PC-9 (cell line): ENCODE measurements at regions not wholly inside any gene's neighbourhood (a gene's known extent, or its start where the extent isn't known, plus 50 kb on each side); places are given as distances from the start of the nearest gene placed in this dataset.
"Not testable (repeated sequence)": the region's sequence is repeated elsewhere in the genome, so short reads cannot be mapped to it uniquely, and the experiment has no call there.

Experiments used
- BruUV-seq: library from RNA; stranded (reverse); fragments of 400-500 nt; replicated peaks from 2 replicates; lab custom pipeline; 2021; lab: Mats Ljungman, UMichigan
- CTCF ChIA-PET: fragments of 300-600 bp; sonication (Branson Sonifier 250); formaldehyde crosslinking; loops from one replicate; lab custom pipeline; 2022; ENCODE audit warnings: antibody characterized with exemption; lab: Charles Lee
- POLR2A ChIA-PET: fragments of 300-600 bp; sonication (Branson Sonifier 250); formaldehyde crosslinking; loops from one replicate; lab custom pipeline; 2022; ENCODE audit warnings: antibody characterized with exemption; ENCODE audit not compliant: unreplicated experiment; lab: Charles Lee
- DNase-seq, 2 experiments: peaks; one replicate each; pipeline versions ENCODE4 v3.0.0 to v3.0.0-alpha.2; 2015 to 2022; ENCODE audit warnings: mixed read lengths in 1 of 2
- H2AFZ ChIP-seq: fragments of 200-600 bp; sonication (generic); 2 replicates; pipeline ENCODE4 v1.8.1; 2017; ENCODE audit warnings: antibody characterized with exemption
- H3F3A ChIP-seq: fragments of 200-600 bp; sonication (generic); 2 replicates; pipeline ENCODE4 v1.8.1; 2017; ENCODE audit warnings: antibody characterized with exemption, mild to moderate bottlenecking, low read depth; ENCODE audit not compliant: insufficient read depth
- H3K27ac ChIP-seq: fragments of 200-600 bp; sonication (generic); 2 replicates; pipeline ENCODE4 v1.6.1; 2016; ENCODE audit warnings: mixed run types
- H3K27me3 ChIP-seq: fragments of 200-600 bp; sonication (generic); 2 replicates; pipeline ENCODE4 v1.6.1; 2016; ENCODE audit warnings: low read depth, mixed run types; ENCODE audit not compliant: insufficient read depth
- H3K36me3 ChIP-seq: fragments of 200-600 bp; sonication (generic); 2 replicates; pipeline ENCODE4 v1.6.1; 2016; ENCODE audit warnings: low read depth, mixed run types
- H3K4me1 ChIP-seq: fragments of 200-600 bp; sonication (generic); replicated peaks from 2 replicates; pipeline ENCODE4 v1.6.1; 2016; ENCODE audit warnings: mixed run types; ENCODE audit not compliant: insufficient read depth
- H3K4me2 ChIP-seq: fragments of 200-600 bp; sonication (generic); 2 replicates; pipeline ENCODE4 v1.6.1; 2017; ENCODE audit warnings: mixed run types
- H3K4me3 ChIP-seq: fragments of 200-600 bp; sonication (generic); 2 replicates; pipeline ENCODE4 v1.6.1; 2016; ENCODE audit warnings: mixed run types
- H3K79me2 ChIP-seq: fragments of 200-600 bp; sonication (generic); 2 replicates; pipeline ENCODE4 v1.6.1; 2017; ENCODE audit warnings: low read depth, mixed run types
- H3K9me2 ChIP-seq: fragments of 200-600 bp; sonication (generic); 2 replicates; pipeline ENCODE4 v1.8.1; 2017; ENCODE audit warnings: mild to moderate bottlenecking; ENCODE audit not compliant: insufficient read depth
- H3K9me3 ChIP-seq: fragments of 200-600 bp; sonication (generic); 2 replicates; pipeline ENCODE4 v1.8.1; 2016; ENCODE audit warnings: low read depth; ENCODE audit not compliant: insufficient read depth
- H4K20me1 ChIP-seq: fragments of 200-600 bp; sonication (generic); 2 replicates; pipeline ENCODE4 v1.8.1; 2017; ENCODE audit not compliant: insufficient read depth
- EZH2 ChIP-seq: fragments of 200-600 bp; sonication (generic); IDR thresholded peaks from 2 replicates; pipeline ENCODE4 v1.8.0; 2017; ENCODE audit warnings: antibody characterized with exemption, low read depth
- intact Hi-C: fragments of 100-400 bp; cut with micrococcal nuclease; formaldehyde crosslinking; loops from one replicate; pipeline ENCODE4 v1.10.0; 2022; ENCODE audit not compliant: unreplicated experiment
- TF ChIP-seq, protein P1 (sequence below): fragments of 200-600 bp; sonication (generic); conservative IDR thresholded peaks from 2 replicates; pipeline ENCODE4 v1.6.1; 2017; ENCODE audit warnings: mixed run types, antibody characterized with exemption, mild to moderate bottlenecking, moderate library complexity

DNA sequence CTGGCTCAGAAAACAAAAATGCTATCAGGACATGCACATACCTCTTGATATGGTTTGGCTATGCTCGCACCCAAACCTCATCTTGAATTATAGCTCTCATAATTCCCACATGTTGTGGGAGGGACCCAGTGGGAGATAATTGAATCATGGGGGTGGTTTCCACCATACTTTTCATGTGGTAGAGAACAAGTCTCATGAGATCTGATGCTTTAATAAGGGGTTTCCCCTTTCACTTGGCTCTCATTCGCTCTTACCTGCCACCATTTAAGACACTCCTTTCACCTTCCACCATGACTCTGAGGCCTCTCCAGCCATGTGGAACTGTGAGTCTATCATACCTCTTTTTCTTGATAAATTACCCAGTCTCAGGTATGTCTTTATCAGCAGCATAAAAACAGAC is 958.6 kb downstream of the TRAM1L1 start:
- Histone ChIP-seq H3K36me3 (no peaks in the 10 kb centered on the region), H3K4me2 (no peak overlapping the region), H3K79me2 (no peaks in the 10 kb centered on the region), H2AFZ (no peak overlapping the region), H3K9me2 (no peaks in the 10 kb centered on the region), H3K27ac (no peak overlapping the region), H3K27me3 (no peaks in the 10 kb centered on the region), H3F3A (no peaks in the 10 kb centered on the region), H4K20me1 (no peaks in the 10 kb centered on the region), H3K9me3 (no peaks in the 10 kb centered on the region), H3K4me3 (no peak overlapping the region), H3K4me1 (0 out of 2 replicates have a peak, but pooled peaks cover 7% of the 10 kb centered on the region)
- ChIA-PET CTCF (no interaction called here), POLR2A (no interaction called here)
- intact Hi-C loops: no loop called here
- DNase-seq: no peak
- BruUV-seq: no TSS peak
- no peak for TF ChIP-seq EZH2
- TF ChIP-seq, protein P1, sequence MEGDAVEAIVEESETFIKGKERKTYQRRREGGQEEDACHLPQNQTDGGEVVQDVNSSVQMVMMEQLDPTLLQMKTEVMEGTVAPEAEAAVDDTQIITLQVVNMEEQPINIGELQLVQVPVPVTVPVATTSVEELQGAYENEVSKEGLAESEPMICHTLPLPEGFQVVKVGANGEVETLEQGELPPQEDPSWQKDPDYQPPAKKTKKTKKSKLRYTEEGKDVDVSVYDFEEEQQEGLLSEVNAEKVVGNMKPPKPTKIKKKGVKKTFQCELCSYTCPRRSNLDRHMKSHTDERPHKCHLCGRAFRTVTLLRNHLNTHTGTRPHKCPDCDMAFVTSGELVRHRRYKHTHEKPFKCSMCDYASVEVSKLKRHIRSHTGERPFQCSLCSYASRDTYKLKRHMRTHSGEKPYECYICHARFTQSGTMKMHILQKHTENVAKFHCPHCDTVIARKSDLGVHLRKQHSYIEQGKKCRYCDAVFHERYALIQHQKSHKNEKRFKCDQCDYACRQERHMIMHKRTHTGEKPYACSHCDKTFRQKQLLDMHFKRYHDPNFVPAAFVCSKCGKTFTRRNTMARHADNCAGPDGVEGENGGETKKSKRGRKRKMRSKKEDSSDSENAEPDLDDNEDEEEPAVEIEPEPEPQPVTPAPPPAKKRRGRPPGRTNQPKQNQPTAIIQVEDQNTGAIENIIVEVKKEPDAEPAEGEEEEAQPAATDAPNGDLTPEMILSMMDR: no peak

DNA sequence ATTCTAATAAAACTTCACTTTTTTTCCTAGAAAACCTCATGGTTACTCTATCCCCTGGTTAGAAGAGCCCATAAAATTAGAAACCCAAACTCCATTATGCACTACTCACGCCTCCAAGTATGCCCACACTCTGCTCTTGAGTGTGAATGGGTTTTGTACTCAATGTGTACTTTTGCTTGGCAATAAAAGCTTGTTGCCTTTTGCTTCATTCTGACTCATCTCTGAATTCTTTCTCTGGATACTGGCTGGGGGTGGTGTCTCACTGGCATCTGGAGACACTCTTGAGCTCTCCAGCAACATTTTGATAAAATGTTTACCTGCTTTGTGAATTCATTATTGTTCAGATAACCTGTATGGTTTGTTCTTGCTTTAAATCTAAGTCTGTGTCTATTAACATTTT is 963.3 kb downstream of the TRAM1L1 start:
- no TSS peak for BruUV-seq
- no peak overlapping the region for H3K4me2 ChIP-seq
- intact Hi-C loops: loop anchor here (5.0 kb wide), 1 partner anchor 255 kb away; no protein-coding TSS in a partner anchor
- no peaks in the 10 kb centered on the region for H3K9me3 ChIP-seq
- no peaks in the 10 kb centered on the region for H3F3A ChIP-seq
- no peaks in the 10 kb centered on the region for H4K20me1 ChIP-seq
- no peak overlapping the region for H3K4me3 ChIP-seq
- no peaks in the 10 kb centered on the region for H3K9me2 ChIP-seq
- no peaks in the 10 kb centered on the region for H3K27me3 ChIP-seq
- peak in 1 of 2 experiments; percentile 34 for DNase-seq
- no peak for TF ChIP-seq EZH2
- H2AFZ ChIP-seq: no peak overlapping the region; the same call in 1 of the 2 replicates
- CTCF ChIA-PET: no interaction called here
- no peak overlapping the region for H3K27ac ChIP-seq
- H3K4me1 ChIP-seq: 0 out of 2 replicates have a peak, but pooled peaks cover 8% of the 10 kb centered on the region
- POLR2A ChIA-PET: no interaction called here
- H3K79me2 ChIP-seq: no peaks in the 10 kb centered on the region
- H3K36me3 ChIP-seq: no peaks in the 10 kb centered on the region

DNA sequence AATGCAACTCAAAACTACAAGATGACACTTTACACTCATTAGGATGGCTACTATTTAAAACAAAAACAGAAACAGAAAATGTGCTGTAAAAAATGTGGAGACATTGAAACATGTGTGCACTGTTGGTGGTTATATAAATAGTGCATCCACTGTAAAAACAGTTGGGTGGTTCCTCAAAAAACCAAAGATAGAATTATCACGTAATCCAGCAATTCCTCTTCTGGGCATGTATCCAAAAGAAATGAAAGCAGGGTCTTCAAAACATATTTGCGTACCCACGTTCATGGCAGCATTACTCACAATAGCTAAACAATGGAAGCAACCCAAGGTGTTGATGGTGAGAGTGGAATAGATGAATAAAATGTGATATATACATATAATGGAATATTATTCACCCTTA is 967.2 kb downstream of the TRAM1L1 start:
- H2AFZ ChIP-seq: no peak overlapping the region
- intact Hi-C loops: no loop called here

DNA sequence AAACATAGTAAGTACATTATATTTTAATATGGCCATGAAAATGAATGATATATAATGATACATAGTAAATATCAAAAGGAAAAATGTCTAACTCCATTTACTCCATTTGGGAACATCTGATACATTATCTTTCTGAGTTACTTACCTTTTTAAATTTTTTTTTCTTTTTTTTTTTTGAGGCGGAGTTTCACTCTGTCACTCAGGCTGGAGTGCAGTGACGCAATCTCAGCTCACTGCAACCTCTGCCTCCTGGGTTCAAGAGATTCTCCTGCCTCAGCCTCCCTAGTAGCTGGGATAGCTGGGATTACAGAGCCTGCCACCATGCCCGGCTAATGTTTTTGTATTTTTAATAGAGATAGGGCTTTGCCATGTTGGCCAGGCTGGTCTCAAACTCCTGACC is 972.5 kb downstream of the TRAM1L1 start:
- H2AFZ ChIP-seq, H3K36me3 ChIP-seq, H3F3A ChIP-seq, H4K20me1 ChIP-seq, CTCF ChIA-PET, H3K4me3 ChIP-seq, BruUV-seq, H3K4me1 ChIP-seq, H3K4me2 ChIP-seq, POLR2A ChIA-PET, H3K9me3 ChIP-seq, H3K9me2 ChIP-seq, H3K79me2 ChIP-seq, H3K27me3 ChIP-seq, H3K27ac ChIP-seq, DNase-seq, intact Hi-C loops: not testable (repeated sequence)

More for the DNA sequence above, 967.2 kb downstream of the TRAM1L1 start:
- no peaks in the 10 kb centered on the region for H3K79me2 ChIP-seq
- H4K20me1 ChIP-seq: no peaks in the 10 kb centered on the region
- H3K4me1 ChIP-seq: 0 out of 2 replicates have a peak, but pooled peaks cover 8% of the 10 kb centered on the region
- CTCF ChIA-PET: no interaction called here
- no peak overlapping the region for H3K4me2 ChIP-seq
- H3K27me3 ChIP-seq: no peaks in the 10 kb centered on the region
- no TSS peak for BruUV-seq
- H3K27ac ChIP-seq: no peak overlapping the region
- TF ChIP-seq, protein P1: no peak
- no peak for TF ChIP-seq EZH2
- no peaks in the 10 kb centered on the region for H3F3A ChIP-seq
- POLR2A ChIA-PET: no interaction called here
- DNase-seq: no peak
- H3K36me3 ChIP-seq: no peaks in the 10 kb centered on the region
- H3K9me2 ChIP-seq: no peaks in the 10 kb centered on the region
- H3K9me3 ChIP-seq: no peaks in the 10 kb centered on the region
- H3K4me3 ChIP-seq: no peak overlapping the region
